Activated naive CD4-positive, alpha-beta T cell treated with Interleukin-2 at 50 U/mL for 16 hours (primary cell): ENCODE measurements at regions not wholly inside any gene's neighbourhood (a gene's known extent, or its start where the extent isn't known, plus 50 kb on each side); places are given as distances from the start of the nearest gene placed in this dataset.
"Not testable (repeated sequence)": the region's sequence is repeated elsewhere in the genome, so short reads cannot be mapped to it uniquely, and the experiment has no call there.

Experiments used
- DNase-seq: peaks from one replicate; pipeline ENCODE4 v3.0.0-alpha.2; 2020

- no peak for DNase-seq
Observed at GRCh38 chr13:59034198-59034597, 1129.5 kb downstream of the DIAPH3 start.

GRCh38 chr13:59038824-59039223 lies 1124.9 kb downstream of the DIAPH3 start:
- no peak for DNase-seq

GRCh38 chr13:59043016-59043415 lies 1120.7 kb downstream of the DIAPH3 start:
- DNase-seq, result no peak

GRCh38 chr13:59047546-59047945 lies 1116.2 kb downstream of the DIAPH3 start:
- no peak for DNase-seq

- no peak for DNase-seq
Observed at GRCh38 chr13:59061621-59062020, 1102.1 kb downstream of the DIAPH3 start.

DNA sequence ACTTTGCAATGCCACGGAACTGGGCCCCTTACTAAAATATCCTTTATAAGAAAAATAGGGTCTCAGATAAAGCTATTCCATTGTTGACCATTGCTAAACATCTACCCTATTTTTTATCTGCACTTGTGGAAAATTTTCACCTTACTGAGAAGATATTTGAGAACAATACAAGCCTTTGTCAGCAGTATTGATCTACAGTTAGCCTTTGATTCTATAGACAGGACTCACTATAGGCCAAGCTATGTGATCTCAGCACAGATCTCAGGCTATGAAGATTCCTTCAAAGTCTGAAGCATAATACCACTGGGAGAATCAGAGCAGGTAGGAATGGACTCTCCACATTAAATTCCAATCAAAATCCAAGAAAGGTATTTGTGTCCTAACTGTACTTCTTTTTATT lies 1099.7 kb downstream of the DIAPH3 start:
- no peak for DNase-seq

GRCh38 chr13:59076386-59076785 lies 1087.3 kb downstream of the DIAPH3 start:
- not testable (repeated sequence) for DNase-seq

GRCh38 chr13:59086147-59086546 lies 1077.6 kb downstream of the DIAPH3 start:
- no peak for DNase-seq

GRCh38 chr13:59088716-59089115 lies 1075.0 kb downstream of the DIAPH3 start:
- DNase-seq, result no peak

GRCh38 chr13:59094181-59094580 lies 1069.5 kb downstream of the DIAPH3 start:
- no peak for DNase-seq

DNA sequence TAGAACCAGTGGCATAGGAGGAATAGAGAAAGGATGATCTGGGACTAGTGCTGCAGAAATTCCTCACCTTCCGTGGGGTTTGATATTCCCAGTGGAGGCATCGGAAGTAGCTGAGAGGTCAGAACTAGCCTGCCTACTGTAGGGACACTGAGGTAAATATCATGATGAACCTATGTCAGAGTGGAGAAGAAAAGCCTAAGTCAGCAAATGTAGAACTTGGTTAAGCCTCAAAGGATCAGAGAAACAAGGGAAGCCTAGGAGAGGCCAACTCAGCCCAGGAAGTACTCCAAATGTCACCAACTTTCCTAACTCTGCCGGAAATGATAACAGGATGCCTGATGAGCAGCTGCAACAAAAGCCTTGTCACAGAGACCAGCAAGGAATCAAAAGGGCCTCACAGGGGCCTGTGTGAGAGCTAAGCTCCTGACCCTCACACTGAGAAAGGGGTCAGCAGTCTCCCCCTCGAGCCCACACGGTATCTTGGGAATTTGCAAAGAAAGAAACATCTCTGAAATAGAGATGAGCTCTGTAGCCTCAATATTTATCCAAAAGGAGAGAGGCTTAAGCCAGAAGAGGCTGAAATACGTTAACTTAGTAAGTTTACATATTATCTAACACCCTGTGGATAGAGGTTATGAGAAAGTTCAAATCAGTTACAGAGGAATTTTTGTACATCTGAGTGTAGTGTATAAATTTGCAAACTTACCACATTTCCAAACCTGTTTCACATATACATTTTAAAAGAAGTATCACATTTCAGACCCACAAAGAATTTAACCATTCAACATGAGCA lies 1064.3 kb downstream of the DIAPH3 start:
- no peak for DNase-seq

DNA sequence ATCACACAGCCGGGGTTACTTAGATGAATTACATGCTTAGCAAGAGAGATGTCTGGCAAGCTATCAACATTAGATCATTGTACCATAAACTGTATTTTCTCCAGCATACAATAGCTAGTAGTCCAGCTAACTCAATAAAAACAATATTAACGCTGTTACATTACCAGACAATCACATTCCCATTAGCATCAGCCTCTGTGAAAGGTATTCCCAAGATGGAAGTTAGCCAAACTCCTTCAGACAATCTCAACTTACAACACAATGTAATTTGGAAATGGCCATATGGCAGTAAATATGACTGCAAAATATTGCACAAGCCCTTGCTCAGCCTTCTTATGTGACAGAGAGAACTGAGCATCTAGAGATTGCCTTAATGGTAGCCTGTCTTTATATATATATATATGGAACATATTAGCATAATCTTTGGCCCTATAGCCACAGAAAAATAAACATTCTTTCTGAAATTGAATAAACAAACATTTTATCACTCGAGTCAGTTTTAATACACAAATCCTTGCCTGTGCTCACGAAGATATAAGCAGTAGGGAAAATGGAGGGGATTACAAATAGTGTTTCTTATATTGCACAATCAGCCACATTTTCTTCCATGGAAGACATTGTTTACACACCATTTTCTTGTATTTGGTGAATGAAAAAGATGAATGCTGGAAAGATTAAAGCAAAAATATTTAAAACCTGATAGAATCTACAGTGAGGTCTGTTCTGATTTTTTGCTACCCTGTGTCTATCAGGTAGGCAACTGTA lies 1060.5 kb downstream of the DIAPH3 start:
- no peak for DNase-seq

DNA sequence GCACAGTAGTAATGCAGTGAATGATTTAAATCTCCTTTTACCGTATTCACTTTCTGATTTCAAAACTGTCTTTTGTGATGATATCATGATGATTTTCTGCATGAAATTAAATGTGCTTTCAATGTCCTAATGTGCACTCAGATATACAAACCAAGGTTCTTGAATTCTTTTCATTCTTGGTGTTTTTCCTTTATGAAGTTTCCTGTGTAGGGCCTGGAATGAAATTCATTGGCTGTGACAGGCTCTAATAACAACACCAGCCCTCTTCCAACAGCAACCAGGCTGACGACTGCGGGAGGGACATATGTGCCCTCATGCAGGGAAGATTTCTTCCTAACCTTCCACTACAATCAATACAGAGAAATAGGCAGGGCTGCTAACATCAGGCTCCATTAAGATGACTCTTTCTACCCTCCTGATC lies 1052.0 kb downstream of the DIAPH3 start:
- no peak for DNase-seq

DNA sequence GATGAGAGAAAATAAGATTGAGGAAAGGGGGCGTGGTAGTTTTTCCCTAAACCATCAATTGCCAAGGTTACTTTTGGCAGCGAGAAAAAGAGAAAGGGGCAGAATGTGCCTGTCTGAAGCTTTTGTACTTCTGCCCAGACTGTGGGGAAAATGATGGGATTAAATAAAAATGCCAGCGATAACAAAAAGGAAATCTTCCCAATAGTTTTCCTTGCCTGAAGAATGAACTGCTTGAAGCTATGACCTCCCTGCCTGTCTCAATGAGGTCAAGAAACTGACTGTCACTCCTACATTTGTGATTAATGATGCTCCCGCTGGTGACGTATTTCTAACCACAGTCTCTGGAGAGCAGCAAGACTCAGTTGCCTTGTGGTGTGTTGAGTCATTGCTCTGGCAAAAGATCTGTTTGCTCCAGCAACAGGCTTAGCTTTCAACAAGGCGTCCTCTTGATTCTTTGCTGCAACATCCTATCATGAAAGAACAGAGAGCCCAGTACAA lies 1051.5 kb downstream of the DIAPH3 start:
- DNase-seq, result no peak

GRCh38 chr13:59119475-59119874 lies 1044.3 kb downstream of the DIAPH3 start:
- no peak for DNase-seq

DNA sequence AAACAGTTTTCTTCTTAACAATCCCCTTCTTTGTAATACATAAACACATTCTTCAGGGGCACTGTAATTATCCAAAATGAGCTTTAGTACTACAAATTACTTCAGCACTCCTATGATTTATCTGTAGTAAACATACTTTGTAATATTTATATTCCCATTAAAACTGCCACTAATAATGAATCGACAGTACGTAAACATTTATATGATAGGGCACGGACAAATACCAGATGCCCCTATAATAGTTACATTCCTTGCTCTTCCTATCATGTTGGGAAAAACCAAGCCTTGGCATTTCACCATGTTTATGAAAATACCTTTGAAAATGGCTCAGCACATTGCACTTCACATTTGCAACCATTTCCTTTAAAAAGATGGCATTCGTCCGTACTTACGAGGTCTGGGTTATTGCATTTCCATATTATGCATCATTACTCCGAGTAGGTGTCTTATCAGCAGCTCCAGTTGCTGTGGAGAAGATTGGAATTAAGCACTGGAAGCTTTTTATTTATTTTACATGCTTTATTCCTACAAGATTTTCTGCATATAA lies 1043.4 kb downstream of the DIAPH3 start:
- no peak for DNase-seq

- DNase-seq, result no peak
Observed at GRCh38 chr13:59121507-59121906, 1042.2 kb downstream of the DIAPH3 start.

DNA sequence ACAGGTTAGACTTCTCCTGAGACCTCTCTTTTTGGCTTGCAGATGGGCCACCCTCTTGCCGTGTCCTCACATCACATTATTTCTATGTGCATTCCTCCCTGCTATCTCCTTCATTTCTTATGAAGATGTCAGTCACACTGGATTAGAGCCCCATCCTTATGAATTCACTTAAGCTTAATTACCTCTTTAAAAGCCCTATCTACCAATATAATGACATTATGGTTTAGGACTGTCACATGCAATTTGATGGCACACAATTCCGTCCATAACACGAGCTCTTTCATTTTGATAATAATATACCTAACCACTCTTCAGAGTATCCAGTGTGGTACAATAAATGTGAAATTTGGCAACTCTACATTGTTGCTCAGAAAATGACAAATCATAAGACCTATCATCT lies 1037.3 kb downstream of the DIAPH3 start:
- DNase-seq, result no peak

- no peak for DNase-seq
Observed at GRCh38 chr13:59133903-59134302, 1029.8 kb downstream of the DIAPH3 start.

- DNase-seq, result no peak
Observed at GRCh38 chr13:59144700-59145099, 1019.0 kb downstream of the DIAPH3 start.

- no peak for DNase-seq
Observed at GRCh38 chr13:59145381-59145780, 1018.3 kb downstream of the DIAPH3 start.

DNA sequence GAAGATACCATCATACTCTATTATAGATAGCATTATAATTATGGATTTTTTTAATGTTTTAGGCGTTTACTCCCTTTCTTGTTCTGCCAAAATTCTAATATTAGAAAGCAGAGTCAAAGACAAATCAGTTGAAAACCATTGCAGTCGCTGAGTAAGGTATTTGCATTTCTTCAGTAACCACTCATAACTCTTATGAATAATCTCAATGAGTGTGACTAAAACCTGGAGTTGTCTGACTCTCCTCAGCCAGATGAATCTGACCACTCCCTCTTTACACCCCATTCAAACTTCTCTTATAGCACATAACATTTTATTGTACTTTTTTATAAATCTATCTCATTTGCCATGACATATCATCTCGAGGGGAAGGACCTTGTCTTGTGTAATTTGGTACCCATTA lies 1006.5 kb downstream of the DIAPH3 start:
- DNase-seq, result no peak

DNA sequence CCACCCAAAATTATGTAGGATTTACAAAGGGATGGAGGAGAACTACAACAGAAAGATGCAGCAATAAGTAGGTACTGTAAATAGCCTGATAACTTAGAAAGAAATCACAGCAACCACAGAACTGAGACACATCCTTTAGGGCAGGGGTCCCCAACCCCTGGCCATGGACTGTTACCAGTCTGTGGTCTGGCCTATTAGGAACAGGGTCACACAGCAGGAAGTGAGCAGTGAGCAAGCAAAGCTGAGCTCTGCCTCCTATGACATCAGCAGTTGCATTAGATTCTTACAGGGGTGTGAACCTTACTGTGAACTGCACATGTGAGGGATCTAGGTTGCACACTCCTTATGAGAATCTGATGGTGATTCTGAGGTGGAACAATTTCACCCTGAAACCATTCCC lies 997.6 kb downstream of the DIAPH3 start:
- no peak for DNase-seq

- DNase-seq, result no peak
Observed at GRCh38 chr13:59172076-59172475, 991.7 kb downstream of the DIAPH3 start.
